HCT116 (cell line): ENCODE measurements at regions not wholly inside any gene's neighbourhood (a gene's known extent, or its start where the extent isn't known, plus 50 kb on each side); places are given as distances from the start of the nearest gene placed in this dataset.

Experiments used
- ATAC-seq: fragments of 200-7000 bp; cut with Tn5 transposase; 2 replicates; pipeline ENCODE4 v1.9.1; 2020; ENCODE audit warnings: mild to moderate bottlenecking, moderate library complexity
- BruUV-seq: library from RNA; stranded (reverse); fragments of 400-500 nt; replicated peaks from 2 replicates; lab custom pipeline; 2021; lab: Mats Ljungman, UMichigan
- CTCF ChIA-PET: fragments of 300-600 bp; sonication (Branson Sonifier 250); formaldehyde crosslinking; loops from one replicate; lab custom pipeline; 2021; ENCODE audit warnings: antibody characterized with exemption; lab: Charles Lee
- POLR2A ChIA-PET: fragments of 300-600, 350-600 bp; sonication (Branson Sonifier 250); formaldehyde crosslinking; loops from one replicate; lab custom pipeline; 2021; ENCODE audit warnings: antibody characterized with exemption; lab: Charles Lee
- RAD21 ChIA-PET, 2 experiments: fragments of 300-600 bp; sonication (Branson Sonifier 250); formaldehyde crosslinking; loops; one replicate each; lab custom pipeline; 2023; ENCODE audit warnings: low total read pairs in 2 of 2; ENCODE audit not compliant: uncharacterized antibody in 2 of 2, unreplicated experiment in 2 of 2, low non-redundant PET in 1 of 2; lab: Charles Lee
- DNase-seq: peaks from one replicate; pipeline ENCODE4 v3.0.0-alpha.2; 2010; ENCODE audit warnings: low read depth, low spot score
- H2AFZ ChIP-seq: fragments of 200-600 bp; shearing (Covaris generic), sonication (generic); 2 replicates; pipeline ENCODE4 v1.6.1; 2017; ENCODE audit warnings: low read depth, mixed run types, mixed read lengths, antibody characterized with exemption, low read length; ENCODE audit not compliant: poor library complexity, severe bottlenecking
- H3K27ac ChIP-seq: 2 replicates; pipeline ENCODE4 v1.5.1; 2012; ENCODE audit warnings: low read depth, low read length
- H3K27me3 ChIP-seq: fragments of 200-600 bp; sonication (generic); 2 replicates; pipeline ENCODE4 v1.6.1; 2016; ENCODE audit warnings: mixed run types, low read length, mixed read lengths; ENCODE audit not compliant: insufficient read depth
- H3K36me3 ChIP-seq, 2 experiments: fragments of 200-500 bp in 1 of 2; fragments of 200-600 bp in 1 of 2; sonication (Bioruptor generic) in 1 of 2; sonication (generic) in 1 of 2; 2 replicates each; pipeline versions ENCODE4 v1.5.1 to v1.6.1; 2014 to 2016; ENCODE audit warnings: low read length in 2 of 2, inconsistent platforms in 1 of 2, mixed read lengths in 1 of 2, mixed run types in 1 of 2; ENCODE audit not compliant: insufficient read depth in 2 of 2, control insufficient read depth in 1 of 2
- H3K4me1 ChIP-seq, 2 experiments: fragments of 200-600 bp in 1 of 2; sonication (generic) in 1 of 2; 2 replicates each; pipeline versions ENCODE4 v1.5.1 to v1.6.1; 2012 to 2017; ENCODE audit warnings: low read length in 2 of 2, inconsistent platforms in 1 of 2, mild to moderate bottlenecking in 1 of 2, mixed read lengths in 1 of 2, mixed run types in 1 of 2, moderate library complexity in 1 of 2; ENCODE audit not compliant: insufficient read depth in 2 of 2, control insufficient read depth in 1 of 2
- H3K4me2 ChIP-seq: fragments of 200-600 bp; sonication (generic); 2 replicates; pipeline ENCODE4 v1.6.1; 2017; ENCODE audit warnings: mixed run types, low read length, mixed read lengths
- H3K4me3 ChIP-seq, 2 experiments: fragments of 200-600 bp in 1 of 2; sonication (generic) in 1 of 2; replicated peaks in 1 of 2; 2 replicates each; pipeline ENCODE4 v1.5.1; 2011 to 2016; ENCODE audit warnings: low read length in 2 of 2, control low read depth in 1 of 2, low read depth in 1 of 2, mild to moderate bottlenecking in 1 of 2, mixed read lengths in 1 of 2, mixed run types in 1 of 2
- H3K79me2 ChIP-seq: fragments of 200-600 bp; sonication (generic); 2 replicates; pipeline ENCODE4 v1.6.1; 2017; ENCODE audit warnings: mild to moderate bottlenecking, mixed run types, low read length, moderate library complexity, mixed read lengths; ENCODE audit not compliant: insufficient read depth
- H3K9ac ChIP-seq: fragments of 200-600 bp; sonication (generic); 2 replicates; pipeline ENCODE4 v1.6.1; 2016; ENCODE audit warnings: low read length, mixed read lengths
- H3K9me2 ChIP-seq: fragments of 200-600 bp; sonication (generic), shearing (Covaris generic); 2 replicates; pipeline ENCODE4 v1.6.1; 2017; ENCODE audit warnings: mixed run types, mild to moderate bottlenecking, moderate library complexity; ENCODE audit not compliant: insufficient read depth
- H3K9me3 ChIP-seq, 2 experiments: fragments of 200-500 bp in 1 of 2; fragments of 200-600 bp in 1 of 2; sonication (Bioruptor generic) in 1 of 2; sonication (generic) in 1 of 2; 2 replicates each; pipeline ENCODE4 v1.6.1; 2014 to 2017; ENCODE audit warnings: low read length in 2 of 2, mixed read lengths in 2 of 2, inconsistent platforms in 1 of 2, low read depth in 1 of 2, mild to moderate bottlenecking in 1 of 2, mixed run types in 1 of 2, moderate library complexity in 1 of 2; ENCODE audit not compliant: control insufficient read depth in 1 of 2, insufficient read depth in 1 of 2
- H4K20me1 ChIP-seq: fragments of 200-600 bp; sonication (generic), shearing (Covaris generic); 2 replicates; pipeline ENCODE4 v1.6.1; 2017; ENCODE audit warnings: mixed run types, mild to moderate bottlenecking, moderate library complexity; ENCODE audit not compliant: insufficient read depth
- EGR1 ChIP-seq: IDR thresholded peaks from 2 replicates; pipeline ENCODE4 v1.6.1; 2012; ENCODE audit warnings: low read depth
- ELF1 ChIP-seq: IDR thresholded peaks from 2 replicates; pipeline ENCODE4 v1.6.1; 2012; ENCODE audit warnings: low read depth, borderline replicate concordance
- FOSL1 ChIP-seq: IDR thresholded peaks from 2 replicates; pipeline ENCODE4 v1.6.1; 2012; ENCODE audit warnings: low read depth
- JUND ChIP-seq: IDR thresholded peaks from 2 replicates; pipeline ENCODE4 v1.6.1; 2012
- POLR2A ChIP-seq: IDR thresholded peaks from 2 replicates; pipeline ENCODE4 v1.7.0; 2011; ENCODE audit warnings: borderline replicate concordance; ENCODE audit not compliant: insufficient read depth, insufficient read length; ENCODE audit errors: extremely low read depth
- RAD21 ChIP-seq: IDR thresholded peaks from 2 replicates; pipeline ENCODE4 v1.6.1; 2012; ENCODE audit warnings: low read depth, mild to moderate bottlenecking
- SIN3A ChIP-seq: IDR thresholded peaks from 2 replicates; pipeline ENCODE4 v1.6.1; 2012; ENCODE audit warnings: low read depth
- TCF7L2 ChIP-seq: IDR thresholded peaks from 2 replicates; pipeline ENCODE4 v1.7.0; 2011; ENCODE audit warnings: borderline replicate concordance, inconsistent platforms; ENCODE audit not compliant: insufficient read depth, insufficient read length; ENCODE audit errors: extremely low read depth
- YY1 ChIP-seq: IDR thresholded peaks from 2 replicates; pipeline ENCODE4 v1.6.1; 2011; ENCODE audit warnings: low read length, low read depth, moderate library complexity, mild to moderate bottlenecking; ENCODE audit not compliant: insufficient replicate concordance; ENCODE audit errors: extremely low read depth
- ZFX ChIP-seq: fragments of 450-650 bp; IDR thresholded peaks from 2 replicates; pipeline ENCODE4 v1.6.1; 2017
- intact Hi-C: fragments of 100-400 bp; cut with micrococcal nuclease; formaldehyde crosslinking; loops from 2 replicates; pipeline ENCODE4 v1.10.0; 2022
- TF ChIP-seq, protein P1 (sequence below): IDR thresholded peaks from 2 replicates; pipeline ENCODE4 v1.6.1; 2011; ENCODE audit warnings: mild to moderate bottlenecking, low read length, moderate library complexity; ENCODE audit not compliant: insufficient replicate concordance; ENCODE audit errors: extremely low read depth
- TF ChIP-seq, protein P2 (sequence below), 3 experiments: fragments of 200-600 bp in 1 of 3; sonication (generic) in 1 of 3; IDR thresholded peaks in 2 of 3; conservative IDR thresholded peaks in 1 of 3; 2 replicates each; pipeline ENCODE4 v1.5.1; 2012 to 2017; ENCODE audit warnings: low read depth in 2 of 3, low read length in 2 of 3, antibody characterized with exemption in 1 of 3, borderline replicate concordance in 1 of 3, control low read depth in 1 of 3, mild to moderate bottlenecking in 1 of 3, mixed read lengths in 1 of 3, mixed run types in 1 of 3, moderate library complexity in 1 of 3; ENCODE audit not compliant: insufficient read depth in 1 of 3

- no peak overlapping the region for H2AFZ ChIP-seq
- ATAC-seq (no peak), DNase-seq (no peak)
- H3K4me2 ChIP-seq: no peak overlapping the region
- TF ChIP-seq ZFX: no peak
- TF ChIP-seq SIN3A: no peak
- TF ChIP-seq, protein P1, sequence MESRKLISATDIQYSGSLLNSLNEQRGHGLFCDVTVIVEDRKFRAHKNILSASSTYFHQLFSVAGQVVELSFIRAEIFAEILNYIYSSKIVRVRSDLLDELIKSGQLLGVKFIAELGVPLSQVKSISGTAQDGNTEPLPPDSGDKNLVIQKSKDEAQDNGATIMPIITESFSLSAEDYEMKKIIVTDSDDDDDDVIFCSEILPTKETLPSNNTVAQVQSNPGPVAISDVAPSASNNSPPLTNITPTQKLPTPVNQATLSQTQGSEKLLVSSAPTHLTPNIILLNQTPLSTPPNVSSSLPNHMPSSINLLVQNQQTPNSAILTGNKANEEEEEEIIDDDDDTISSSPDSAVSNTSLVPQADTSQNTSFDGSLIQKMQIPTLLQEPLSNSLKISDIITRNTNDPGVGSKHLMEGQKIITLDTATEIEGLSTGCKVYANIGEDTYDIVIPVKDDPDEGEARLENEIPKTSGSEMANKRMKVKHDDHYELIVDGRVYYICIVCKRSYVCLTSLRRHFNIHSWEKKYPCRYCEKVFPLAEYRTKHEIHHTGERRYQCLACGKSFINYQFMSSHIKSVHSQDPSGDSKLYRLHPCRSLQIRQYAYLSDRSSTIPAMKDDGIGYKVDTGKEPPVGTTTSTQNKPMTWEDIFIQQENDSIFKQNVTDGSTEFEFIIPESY: no peak
- no peak for TF ChIP-seq JUND
- no peak for TF ChIP-seq ELF1
- TF ChIP-seq YY1: no peak
- TF ChIP-seq FOSL1: no peak
- no peak for TF ChIP-seq TCF7L2
- no peak for TF ChIP-seq RAD21
- no peak for TF ChIP-seq EGR1
- TF ChIP-seq POLR2A: no peak
- TF ChIP-seq, protein P2, sequence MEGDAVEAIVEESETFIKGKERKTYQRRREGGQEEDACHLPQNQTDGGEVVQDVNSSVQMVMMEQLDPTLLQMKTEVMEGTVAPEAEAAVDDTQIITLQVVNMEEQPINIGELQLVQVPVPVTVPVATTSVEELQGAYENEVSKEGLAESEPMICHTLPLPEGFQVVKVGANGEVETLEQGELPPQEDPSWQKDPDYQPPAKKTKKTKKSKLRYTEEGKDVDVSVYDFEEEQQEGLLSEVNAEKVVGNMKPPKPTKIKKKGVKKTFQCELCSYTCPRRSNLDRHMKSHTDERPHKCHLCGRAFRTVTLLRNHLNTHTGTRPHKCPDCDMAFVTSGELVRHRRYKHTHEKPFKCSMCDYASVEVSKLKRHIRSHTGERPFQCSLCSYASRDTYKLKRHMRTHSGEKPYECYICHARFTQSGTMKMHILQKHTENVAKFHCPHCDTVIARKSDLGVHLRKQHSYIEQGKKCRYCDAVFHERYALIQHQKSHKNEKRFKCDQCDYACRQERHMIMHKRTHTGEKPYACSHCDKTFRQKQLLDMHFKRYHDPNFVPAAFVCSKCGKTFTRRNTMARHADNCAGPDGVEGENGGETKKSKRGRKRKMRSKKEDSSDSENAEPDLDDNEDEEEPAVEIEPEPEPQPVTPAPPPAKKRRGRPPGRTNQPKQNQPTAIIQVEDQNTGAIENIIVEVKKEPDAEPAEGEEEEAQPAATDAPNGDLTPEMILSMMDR (IDR thresholded peaks at IDR 0.05 in 2 of 3, conservative IDR thresholded peaks at IDR 0.05 in 1 of 3; ENCODE audit: borderline replicate concordance in 1 of 3, insufficient read depth in 1 of 3, low read depth in 2 of 3, low read length in 2 of 3): no peak
- no TSS peak for BruUV-seq
- H3K9me2 ChIP-seq: no peaks in the 10 kb centered on the region
- ChIA-PET RAD21 (no interaction called here), POLR2A (no interaction called here), CTCF (no interaction called here)
- intact Hi-C loops: no loop called here
- H4K20me1 ChIP-seq: no peaks in the 10 kb centered on the region
- H3K9me3 ChIP-seq: no peaks in the 10 kb centered on the region
- H3K9ac ChIP-seq: no peak overlapping the region
- no peaks in the 10 kb centered on the region for H3K27me3 ChIP-seq
- no peaks in the 10 kb centered on the region for H3K4me1 ChIP-seq
- H3K79me2 ChIP-seq: no peaks in the 10 kb centered on the region
- H3K27ac ChIP-seq: no peak overlapping the region
- no peak overlapping the region for H3K4me3 ChIP-seq
- H3K36me3 ChIP-seq: no peaks in the 10 kb centered on the region
Observed at GRCh38 chr1:61520401-61520800, 204.5 kb downstream of the TM2D1 start.
